Bone marrow (tissue), 2 donors: ENCODE measurements at regions not wholly inside any gene's neighbourhood (a gene's known extent, or its start where the extent isn't known, plus 50 kb on each side); places are given as distances from the start of the nearest gene placed in this dataset.
"Not testable (repeated sequence)": the region's sequence is repeated elsewhere in the genome, so short reads cannot be mapped to it uniquely, and the experiment has no call there.

Experiments used
- DNase-seq, 2 donors: peaks; one replicate each; lab custom pipeline; 2025; lab: John Stamatoyannopoulos, UW

- no peak for DNase-seq
Measured at GRCh38 chr3:59502806-59503205, 453.0 kb upstream of the CFAP20DC start.

GRCh38 chr3:59499954-59500353 lies 450.1 kb upstream of the CFAP20DC start:
- DNase-seq: no peak

- no peak for DNase-seq
Measured at GRCh38 chr3:59499000-59499399, 449.2 kb upstream of the CFAP20DC start.

- DNase-seq: no peak
Measured at GRCh38 chr3:59496250-59496649, 446.4 kb upstream of the CFAP20DC start.

- not testable (repeated sequence) for DNase-seq
Measured at GRCh38 chr3:59494969-59495368, 445.1 kb upstream of the CFAP20DC start.

- no peak for DNase-seq
Measured at GRCh38 chr3:59486520-59486919, 436.7 kb upstream of the CFAP20DC start.

- no peak for DNase-seq
Measured at GRCh38 chr3:59483191-59483590, 433.4 kb upstream of the CFAP20DC start.

GRCh38 chr3:59482684-59483083 lies 432.9 kb upstream of the CFAP20DC start:
- DNase-seq: no peak

- no peak for DNase-seq
Measured at GRCh38 chr3:59481776-59482400, 432.1 kb upstream of the CFAP20DC start.

GRCh38 chr3:59480486-59480995 lies 430.7 kb upstream of the CFAP20DC start:
- no peak for DNase-seq

GRCh38 chr3:59473636-59474035 lies 423.8 kb upstream of the CFAP20DC start:
- no peak for DNase-seq

- DNase-seq: no peak
Measured at GRCh38 chr3:59472541-59472940, 422.7 kb upstream of the CFAP20DC start.

GRCh38 chr3:59469948-59470723 lies 420.3 kb upstream of the CFAP20DC start:
- no peak for DNase-seq

GRCh38 chr3:59467476-59467875 lies 417.7 kb upstream of the CFAP20DC start:
- DNase-seq: no peak

- DNase-seq: no peak
Measured at GRCh38 chr3:59464187-59464586, 414.4 kb upstream of the CFAP20DC start.

GRCh38 chr3:59463253-59463652 lies 413.4 kb upstream of the CFAP20DC start:
- DNase-seq: no peak

- no peak for DNase-seq
Measured at GRCh38 chr3:59460068-59460467, 410.2 kb upstream of the CFAP20DC start.

GRCh38 chr3:59456852-59457485 lies 407.1 kb upstream of the CFAP20DC start:
- no peak for DNase-seq

GRCh38 chr3:59451800-59452746 lies 402.2 kb upstream of the CFAP20DC start:
- no peak for DNase-seq

- no peak for DNase-seq
Measured at GRCh38 chr3:59450946-59451763, 401.3 kb upstream of the CFAP20DC start.

GRCh38 chr3:59450437-59450836 lies 400.6 kb upstream of the CFAP20DC start:
- no peak for DNase-seq
